ENCODE measurements at regions not wholly inside any gene's neighbourhood (a gene's known extent, or its start where the extent isn't known, plus 50 kb on each side); places are given as distances from the start of the nearest gene placed in this dataset.
"Not testable (repeated sequence)": the region's sequence is repeated elsewhere in the genome, so short reads cannot be mapped to it uniquely, and the experiment has no call there.

GRCh38 chr3:195634426-195635261, 50.9 kb upstream of the APOD start:
- DNase-seq (ENCODE audit: low read depth), result not testable (repeated sequence)
